Neural cell (in vitro differentiated cells): ENCODE measurements at regions not wholly inside any gene's neighbourhood (a gene's known extent, or its start where the extent isn't known, plus 50 kb on each side); places are given as distances from the start of the nearest gene placed in this dataset.

ENCODE experiments used
- CTCF ChIP-seq: fragments of 450-650 bp; IDR thresholded peaks from 2 replicates; pipeline ENCODE4 v1.5.1; 2014; ENCODE audit warnings: antibody characterized with exemption, mild to moderate bottlenecking, moderate library complexity; ENCODE audit not compliant: poor library complexity, severe bottlenecking
- EP300 ChIP-seq: fragments of 450-650 bp; conservative IDR thresholded peaks from 2 replicates; pipeline ENCODE4 v1.6.1; 2014; ENCODE audit warnings: antibody characterized with exemption, mild to moderate bottlenecking, moderate library complexity; ENCODE audit not compliant: poor library complexity, severe bottlenecking
- EZH2 ChIP-seq: fragments of 200-600, 300-800 bp; shearing (Covaris generic), sonication (generic); IDR thresholded peaks from 2 replicates; pipeline ENCODE4 v1.6.1; 2014; ENCODE audit warnings: antibody characterized with exemption, low read length, borderline replicate concordance, mild to moderate bottlenecking; ENCODE audit not compliant: insufficient read depth, poor library complexity, severe bottlenecking
- MXI1 ChIP-seq: fragments of 450-650 bp; conservative IDR thresholded peaks from 2 replicates; pipeline ENCODE4 v1.6.1; 2014; ENCODE audit warnings: antibody characterized with exemption, mild to moderate bottlenecking; ENCODE audit not compliant: poor library complexity, severe bottlenecking
- POLR2AphosphoS5 ChIP-seq: IDR thresholded peaks from 2 replicates; pipeline ENCODE4 v1.6.1; 2012
- SMC3 ChIP-seq: fragments of 450-650 bp; conservative IDR thresholded peaks from 2 replicates; pipeline ENCODE4 v1.6.1; 2014; ENCODE audit warnings: antibody characterized with exemption, mild to moderate bottlenecking, moderate library complexity; ENCODE audit not compliant: poor library complexity
- TAF1 ChIP-seq: IDR thresholded peaks from 2 replicates; pipeline ENCODE4 v1.6.1; 2012; ENCODE audit warnings: low read depth
- TF ChIP-seq, protein P1 (sequence below): IDR thresholded peaks from 2 replicates; pipeline ENCODE4 v1.6.1; 2012; ENCODE audit warnings: borderline replicate concordance

DNA sequence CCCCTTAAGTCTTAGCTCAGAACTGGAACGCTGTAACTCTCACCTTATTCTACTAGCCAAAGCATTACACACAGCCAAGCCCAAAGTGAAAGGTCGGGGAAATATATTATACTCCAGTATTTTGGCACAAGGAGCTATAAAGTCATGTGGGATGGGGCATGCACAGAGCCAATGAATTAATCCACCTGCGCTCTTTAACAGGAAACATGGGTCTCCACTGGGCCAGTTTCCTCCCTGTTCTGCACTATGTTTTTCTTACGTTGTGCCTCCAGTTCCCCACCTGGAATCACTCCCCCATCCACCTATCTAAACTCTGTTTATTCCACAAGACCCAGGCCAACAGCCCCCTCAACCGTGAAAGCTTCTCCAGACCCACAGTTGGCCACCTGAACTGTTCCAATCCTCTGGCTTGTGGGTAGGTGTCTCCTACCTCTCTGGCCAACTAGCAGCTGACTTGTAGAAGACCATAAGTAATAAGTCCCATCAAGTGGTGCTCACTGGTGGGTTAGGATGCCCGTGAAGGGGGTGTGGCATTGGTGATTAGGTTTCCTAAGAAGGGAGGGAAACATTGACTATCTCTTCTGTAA lies 286.9 kb downstream of the NPIPA8 start:
- TF ChIP-seq EZH2 (no peak), CTCF (no peak), POLR2AphosphoS5 (no peak), EP300 (no peak), TAF1 (no peak), SMC3 (no peak), MXI1 (no peak)
- TF ChIP-seq, protein P1, sequence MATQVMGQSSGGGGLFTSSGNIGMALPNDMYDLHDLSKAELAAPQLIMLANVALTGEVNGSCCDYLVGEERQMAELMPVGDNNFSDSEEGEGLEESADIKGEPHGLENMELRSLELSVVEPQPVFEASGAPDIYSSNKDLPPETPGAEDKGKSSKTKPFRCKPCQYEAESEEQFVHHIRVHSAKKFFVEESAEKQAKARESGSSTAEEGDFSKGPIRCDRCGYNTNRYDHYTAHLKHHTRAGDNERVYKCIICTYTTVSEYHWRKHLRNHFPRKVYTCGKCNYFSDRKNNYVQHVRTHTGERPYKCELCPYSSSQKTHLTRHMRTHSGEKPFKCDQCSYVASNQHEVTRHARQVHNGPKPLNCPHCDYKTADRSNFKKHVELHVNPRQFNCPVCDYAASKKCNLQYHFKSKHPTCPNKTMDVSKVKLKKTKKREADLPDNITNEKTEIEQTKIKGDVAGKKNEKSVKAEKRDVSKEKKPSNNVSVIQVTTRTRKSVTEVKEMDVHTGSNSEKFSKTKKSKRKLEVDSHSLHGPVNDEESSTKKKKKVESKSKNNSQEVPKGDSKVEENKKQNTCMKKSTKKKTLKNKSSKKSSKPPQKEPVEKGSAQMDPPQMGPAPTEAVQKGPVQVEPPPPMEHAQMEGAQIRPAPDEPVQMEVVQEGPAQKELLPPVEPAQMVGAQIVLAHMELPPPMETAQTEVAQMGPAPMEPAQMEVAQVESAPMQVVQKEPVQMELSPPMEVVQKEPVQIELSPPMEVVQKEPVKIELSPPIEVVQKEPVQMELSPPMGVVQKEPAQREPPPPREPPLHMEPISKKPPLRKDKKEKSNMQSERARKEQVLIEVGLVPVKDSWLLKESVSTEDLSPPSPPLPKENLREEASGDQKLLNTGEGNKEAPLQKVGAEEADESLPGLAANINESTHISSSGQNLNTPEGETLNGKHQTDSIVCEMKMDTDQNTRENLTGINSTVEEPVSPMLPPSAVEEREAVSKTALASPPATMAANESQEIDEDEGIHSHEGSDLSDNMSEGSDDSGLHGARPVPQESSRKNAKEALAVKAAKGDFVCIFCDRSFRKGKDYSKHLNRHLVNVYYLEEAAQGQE = no peak
